NCI-H748 (cell line): ENCODE measurements at regions not wholly inside any gene's neighbourhood (a gene's known extent, or its start where the extent isn't known, plus 50 kb on each side); places are given as distances from the start of the nearest gene placed in this dataset.

Experiments
- DNase-seq: peaks from one replicate; lab custom pipeline; 2025; ENCODE audit not compliant: unreplicated experiment; lab: John Stamatoyannopoulos, UW

- no peak for DNase-seq
Measured at GRCh38 chr10:8531116-8531515, 476.6 kb downstream of the GATA3 start.

- no peak for DNase-seq
Measured at GRCh38 chr10:8532647-8533046, 478.2 kb downstream of the GATA3 start.

- DNase-seq: no peak
Measured at GRCh38 chr10:8533462-8533861, 479.0 kb downstream of the GATA3 start.

GRCh38 chr10:8534096-8534495, 479.6 kb downstream of the GATA3 start:
- DNase-seq: no peak

- DNase-seq: no peak
Measured at GRCh38 chr10:8534891-8535290, 480.4 kb downstream of the GATA3 start.

- no peak for DNase-seq
Measured at GRCh38 chr10:8539056-8539455, 484.6 kb downstream of the GATA3 start.

- no peak for DNase-seq
Measured at GRCh38 chr10:8543361-8544056, 489.0 kb downstream of the GATA3 start.

- no peak for DNase-seq
Measured at GRCh38 chr10:8544057-8544380, 489.5 kb downstream of the GATA3 start.

GRCh38 chr10:8544500-8544899, 490.0 kb downstream of the GATA3 start:
- no peak for DNase-seq

GRCh38 chr10:8554574-8554973, 500.1 kb downstream of the GATA3 start:
- DNase-seq: no peak

- no peak for DNase-seq
Measured at GRCh38 chr10:8556321-8556720, 501.8 kb downstream of the GATA3 start.

GRCh38 chr10:8563478-8563877, 509.0 kb downstream of the GATA3 start:
- no peak for DNase-seq

- no peak for DNase-seq
Measured at GRCh38 chr10:8566737-8567136, 512.2 kb downstream of the GATA3 start.

- DNase-seq: no peak
Measured at GRCh38 chr10:8568401-8568800, 513.9 kb downstream of the GATA3 start.

GRCh38 chr10:8575620-8576019, 521.1 kb downstream of the GATA3 start:
- no peak for DNase-seq

- no peak for DNase-seq
Measured at GRCh38 chr10:8576281-8576680, 521.8 kb downstream of the GATA3 start.

- no peak for DNase-seq
Measured at GRCh38 chr10:8576911-8577310, 522.4 kb downstream of the GATA3 start.

- no peak for DNase-seq
Measured at GRCh38 chr10:8577686-8578085, 523.2 kb downstream of the GATA3 start.

- DNase-seq: no peak
Measured at GRCh38 chr10:8581521-8582225, 527.2 kb downstream of the GATA3 start.

- DNase-seq: no peak
Measured at GRCh38 chr10:8583096-8583495, 528.6 kb downstream of the GATA3 start.

- DNase-seq: no peak
Measured at GRCh38 chr10:8584666-8585065, 530.2 kb downstream of the GATA3 start.

GRCh38 chr10:8586504-8586903, 532.0 kb downstream of the GATA3 start:
- no peak for DNase-seq

- DNase-seq: no peak
Measured at GRCh38 chr10:8588135-8588534, 533.6 kb downstream of the GATA3 start.
